Sigmoid colon (tissue), 6 donors: ENCODE measurements at regions not wholly inside any gene's neighbourhood (a gene's known extent, or its start where the extent isn't known, plus 50 kb on each side); places are given as distances from the start of the nearest gene placed in this dataset.
A peak's percentile ranks its signal among the peaks of the same experiment; 100 is the strongest.
"Not testable (repeated sequence)": the region's sequence is repeated elsewhere in the genome, so short reads cannot be mapped to it uniquely, and the experiment has no call there.

ENCODE experiments used
- DNase-seq: peaks from one replicate; pipeline ENCODE4 v3.0.0-alpha.2; 2019
- H3K27ac ChIP-seq, 4 donors: fragments of 200-600 bp; sonication (generic); one replicate each; pipeline ENCODE4 v1.5.1; 2016 to 2019; ENCODE audit warnings: mild to moderate bottlenecking in 1 of 4
- H3K27me3 ChIP-seq, 3 donors: fragments of 200-600 bp; sonication (generic); one replicate each; pipeline ENCODE4 v1.5.1; 2019; ENCODE audit warnings: mild to moderate bottlenecking in 1 of 3
- H3K36me3 ChIP-seq, 4 donors: fragments of 200-600 bp; sonication (generic); one replicate each; pipeline ENCODE4 v1.5.1; 2016 to 2019
- H3K4me1 ChIP-seq, 4 donors: fragments of 200-600 bp; sonication (generic); one replicate each; pipeline ENCODE4 v1.5.1; 2017 to 2019
- H3K4me3 ChIP-seq, 4 donors: fragments of 200-600 bp; sonication (generic); one replicate each; pipeline ENCODE4 v1.5.1; 2017 to 2019; ENCODE audit warnings: mild to moderate bottlenecking in 2 of 4, moderate library complexity in 1 of 4
- H3K9me3 ChIP-seq, 4 donors: fragments of 200-600 bp in 3 of 4; sonication (generic) in 3 of 4; one replicate each; pipeline versions ENCODE4 v1.5.1 to v1.6.1; 2013 to 2019
- EP300 ChIP-seq, 4 donors: sonication (generic); formaldehyde crosslinking; IDR thresholded peaks; one replicate each; pipeline ENCODE4 v1.6.1; 2017; ENCODE audit warnings: antibody characterized with exemption in 4 of 4
- POLR2A ChIP-seq, 2 donors: fragments of 450-650 bp; IDR thresholded peaks; one replicate each; pipeline ENCODE4 v1.6.1; 2016; ENCODE audit warnings: antibody characterized with exemption in 2 of 2, mild to moderate bottlenecking in 2 of 2, moderate library complexity in 2 of 2
- POLR2AphosphoS5 ChIP-seq, 4 donors: sonication (generic); formaldehyde crosslinking; IDR thresholded peaks; one replicate each; pipeline ENCODE4 v1.6.1; 2017; ENCODE audit warnings: antibody characterized with exemption in 4 of 4
- WGBS, 2 donors: extraction: QIAGEN DNeasy Blood & Tissue Kit; methylation state at CpG; one replicate each; pipeline ENCODE4 v1.1.7; 2013; 5-methylcytosine and 5-hydroxymethylcytosine counted together
- intact Hi-C: fragments of 100-400 bp; cut with DNase I; formaldehyde crosslinking; loops from one replicate; pipeline ENCODE4 v1.15.1; 2023
- TF ChIP-seq, protein P1 (sequence below), 4 experiments: fragments of 450-650 bp in 3 of 4; fragments of 200-600 bp in 1 of 4; IDR thresholded peaks; one replicate each; pipeline ENCODE4 v1.5.1; 2016 to 2019; ENCODE audit warnings: antibody characterized with exemption in 4 of 4, mild to moderate bottlenecking in 3 of 4, moderate library complexity in 2 of 4
- donor health status: healthy with polysubstance abuse.
- donor health status: healthy.

DNA sequence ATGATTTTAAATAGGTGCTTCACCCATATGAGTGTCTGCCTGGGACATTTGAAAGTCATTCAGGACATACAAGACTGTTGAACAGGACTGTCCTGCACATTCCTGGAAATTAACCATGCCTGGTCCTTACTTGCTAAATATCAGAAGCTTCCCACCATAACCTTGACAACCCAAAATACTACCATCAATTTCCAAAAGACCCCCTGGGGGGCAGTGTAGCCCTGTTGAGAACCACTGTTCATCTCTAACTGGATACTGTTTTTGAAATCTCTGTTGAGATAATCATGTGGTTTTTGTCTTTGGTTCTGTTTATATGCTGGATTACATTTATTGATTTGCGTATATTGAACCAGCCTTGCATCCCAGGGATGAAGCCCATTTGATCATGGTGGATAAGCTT lies 123.8 kb upstream of the ARHGEF26 start:
- not testable (repeated sequence) for H3K36me3 ChIP-seq, H3K4me1 ChIP-seq, DNase-seq, H3K27ac ChIP-seq, H3K4me3 ChIP-seq, H3K9me3 ChIP-seq, H3K27me3 ChIP-seq
- 91 to 97% methylated on average over 1 of the region's 1 CpG for WGBS, 2 donors
- intact Hi-C loops = loop anchor here (1.0 kb wide), 1 partner anchor 256 kb away; no protein-coding TSS in a partner anchor
- TF ChIP-seq, protein P1, sequence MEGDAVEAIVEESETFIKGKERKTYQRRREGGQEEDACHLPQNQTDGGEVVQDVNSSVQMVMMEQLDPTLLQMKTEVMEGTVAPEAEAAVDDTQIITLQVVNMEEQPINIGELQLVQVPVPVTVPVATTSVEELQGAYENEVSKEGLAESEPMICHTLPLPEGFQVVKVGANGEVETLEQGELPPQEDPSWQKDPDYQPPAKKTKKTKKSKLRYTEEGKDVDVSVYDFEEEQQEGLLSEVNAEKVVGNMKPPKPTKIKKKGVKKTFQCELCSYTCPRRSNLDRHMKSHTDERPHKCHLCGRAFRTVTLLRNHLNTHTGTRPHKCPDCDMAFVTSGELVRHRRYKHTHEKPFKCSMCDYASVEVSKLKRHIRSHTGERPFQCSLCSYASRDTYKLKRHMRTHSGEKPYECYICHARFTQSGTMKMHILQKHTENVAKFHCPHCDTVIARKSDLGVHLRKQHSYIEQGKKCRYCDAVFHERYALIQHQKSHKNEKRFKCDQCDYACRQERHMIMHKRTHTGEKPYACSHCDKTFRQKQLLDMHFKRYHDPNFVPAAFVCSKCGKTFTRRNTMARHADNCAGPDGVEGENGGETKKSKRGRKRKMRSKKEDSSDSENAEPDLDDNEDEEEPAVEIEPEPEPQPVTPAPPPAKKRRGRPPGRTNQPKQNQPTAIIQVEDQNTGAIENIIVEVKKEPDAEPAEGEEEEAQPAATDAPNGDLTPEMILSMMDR (IDR thresholded peaks at IDR 0.05) = peak in 2 of 4 experiments; percentile 42 to 47

DNA sequence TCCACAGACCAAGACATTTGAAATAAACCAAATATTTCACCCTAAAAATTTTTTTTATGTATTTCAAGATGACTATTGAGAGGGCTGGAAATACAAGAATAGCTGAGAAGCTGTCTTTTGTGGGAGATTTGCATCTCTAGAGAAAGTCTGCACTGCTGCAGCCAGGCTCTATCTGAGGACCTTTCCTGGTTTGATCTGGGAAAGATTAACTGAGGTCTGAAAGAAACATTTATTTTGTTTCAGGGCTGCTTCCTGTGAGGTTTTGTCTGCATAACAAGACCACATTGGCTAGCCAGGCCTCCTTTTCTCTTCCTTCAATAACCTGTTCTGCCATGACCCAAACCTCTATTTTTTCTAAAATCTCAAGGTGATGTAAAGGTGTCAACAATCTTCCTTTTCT lies 117.5 kb upstream of the ARHGEF26 start:
- H3K36me3 ChIP-seq = no peaks in the 10 kb centered on the region
- no peak overlapping the region for H3K4me3 ChIP-seq
- no peak for DNase-seq
- H3K27ac ChIP-seq = no peak overlapping the region
- no peaks in the 10 kb centered on the region for H3K4me1 ChIP-seq
- no peaks in the 10 kb centered on the region for H3K9me3 ChIP-seq
- H3K27me3 ChIP-seq = no peaks in the 10 kb centered on the region
- TF ChIP-seq EP300 (IDR thresholded peaks at IDR 0.05) (no peak), POLR2A (IDR thresholded peaks at IDR 0.05) (no peak), POLR2AphosphoS5 (IDR thresholded peaks at IDR 0.05) (no peak)
- TF ChIP-seq, protein P1 (IDR thresholded peaks at IDR 0.05) = no peak
- intact Hi-C loops = no loop called here

DNA sequence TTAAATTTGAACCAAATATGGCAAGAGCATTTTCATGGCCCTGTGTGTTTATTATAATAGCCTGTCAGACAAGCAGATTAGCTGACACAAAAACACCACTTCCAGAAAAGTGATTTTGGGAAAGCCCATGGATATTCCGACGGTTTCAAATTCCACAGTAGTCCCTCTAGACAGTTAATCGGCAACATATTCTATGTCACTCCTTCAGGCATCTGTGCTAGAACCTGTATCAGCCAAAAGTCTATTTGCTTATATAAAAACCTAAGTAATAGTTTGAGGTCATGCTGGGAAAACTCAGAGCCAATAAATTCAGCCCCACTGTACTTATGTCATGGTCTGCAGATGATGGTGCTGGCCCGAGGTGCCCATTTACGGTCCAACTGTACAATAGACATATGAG lies 110.2 kb upstream of the ARHGEF26 start:
- no peak for DNase-seq
- H3K4me3 ChIP-seq = no peak overlapping the region
- H3K9me3 ChIP-seq = no peaks in the 10 kb centered on the region
- WGBS, 2 donors = 83 to 87% methylated on average over 5 of the region's 5 CpGs
- intact Hi-C loops = no loop called here
- H3K27me3 ChIP-seq = no peaks in the 10 kb centered on the region
- H3K36me3 ChIP-seq = no peaks in the 10 kb centered on the region
- H3K27ac ChIP-seq = no peak overlapping the region
- H3K4me1 ChIP-seq = no peaks in the 10 kb centered on the region
- TF ChIP-seq POLR2A (IDR thresholded peaks at IDR 0.05) (no peak), POLR2AphosphoS5 (IDR thresholded peaks at IDR 0.05) (no peak), EP300 (IDR thresholded peaks at IDR 0.05) (no peak)
- TF ChIP-seq, protein P1 (IDR thresholded peaks at IDR 0.05) = no peak

DNA sequence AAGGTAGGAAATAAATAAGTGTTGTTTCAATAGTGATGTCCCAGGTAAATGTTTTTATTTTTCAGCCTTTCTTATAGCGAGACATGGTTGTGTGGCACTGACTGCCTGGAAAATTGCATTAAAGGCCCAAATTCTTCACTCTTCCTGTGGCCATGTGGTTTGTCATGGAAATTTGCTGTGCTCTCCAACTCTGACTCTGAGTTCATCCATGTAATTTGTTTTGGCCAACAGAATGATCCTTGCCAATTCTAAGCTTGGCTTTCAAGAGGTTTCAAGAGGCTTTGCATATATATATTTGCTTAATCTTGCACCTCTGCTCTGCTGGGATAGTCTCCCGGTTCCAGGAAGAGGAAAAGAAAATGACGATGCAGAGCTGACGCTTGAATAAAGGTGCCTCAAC lies 107.5 kb upstream of the ARHGEF26 start:
- H3K4me1 ChIP-seq = no peaks in the 10 kb centered on the region
- TF ChIP-seq EP300 (IDR thresholded peaks at IDR 0.05) (no peak), POLR2AphosphoS5 (IDR thresholded peaks at IDR 0.05) (no peak), POLR2A (IDR thresholded peaks at IDR 0.05) (no peak)
- TF ChIP-seq, protein P1 (IDR thresholded peaks at IDR 0.05) = no peak
- WGBS, 2 donors = 75 to 85% methylated on average over 4 of the region's 4 CpGs
- no peaks in the 10 kb centered on the region for H3K36me3 ChIP-seq
- no peak overlapping the region for H3K27ac ChIP-seq
- DNase-seq = no peak
- H3K9me3 ChIP-seq = no peaks in the 10 kb centered on the region
- intact Hi-C loops = no loop called here
- H3K27me3 ChIP-seq = no peaks in the 10 kb centered on the region
- no peak overlapping the region for H3K4me3 ChIP-seq

DNA sequence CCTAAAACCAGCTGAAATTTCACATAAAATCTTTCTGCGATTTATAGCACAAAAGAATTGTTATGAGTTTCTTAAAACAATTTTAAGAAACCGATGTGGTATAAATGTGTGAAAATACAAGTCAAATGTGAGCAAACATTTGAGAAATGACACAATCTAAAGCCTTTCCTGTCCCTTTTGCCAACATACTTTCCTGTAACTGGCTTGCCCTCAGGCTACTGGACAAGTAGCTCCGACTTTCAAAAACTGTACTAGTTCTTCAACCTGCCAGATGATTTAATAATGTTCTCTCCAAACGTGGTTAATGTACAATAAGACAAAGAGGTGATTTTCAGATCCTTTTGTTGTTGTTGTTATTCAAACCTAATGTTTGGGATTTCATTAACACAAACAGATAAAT lies 105.9 kb upstream of the ARHGEF26 start:
- DNase-seq = no peak
- no peaks in the 10 kb centered on the region for H3K27me3 ChIP-seq
- 73 to 77% methylated on average over 4 of the region's 4 CpGs for WGBS, 2 donors
- TF ChIP-seq POLR2AphosphoS5 (IDR thresholded peaks at IDR 0.05) = no peak
- intact Hi-C loops = no loop called here
- no peak overlapping the region for H3K27ac ChIP-seq
- no peaks in the 10 kb centered on the region for H3K9me3 ChIP-seq
- H3K36me3 ChIP-seq = no peaks in the 10 kb centered on the region
- no peak overlapping the region for H3K4me3 ChIP-seq
- H3K4me1 ChIP-seq = no peaks in the 10 kb centered on the region
